Heart left ventricle (tissue), 16 donors: ENCODE measurements at regions not wholly inside any gene's neighbourhood (a gene's known extent, or its start where the extent isn't known, plus 50 kb on each side); places are given as distances from the start of the nearest gene placed in this dataset.

Experiments used
- ATAC-seq, 4 donors: fragments of 200-7000 bp; cut with Tn5 transposase; one replicate each; pipeline ENCODE4 v1.9.1; 2020 to 2022; ENCODE audit warnings: moderate library complexity in 4 of 4, mild to moderate bottlenecking in 3 of 4, moderate number of reproducible peaks in 1 of 4
- DNase-seq, 5 donors: peaks; one replicate each; pipeline ENCODE4 v3.0.0-alpha.2; 2020
- H3K27ac ChIP-seq, 12 donors: fragments of 200-600 bp; sonication (generic) in 4 of 12; one replicate each; pipeline versions ENCODE4 v1.5.0 to v1.8.0; 2016 to 2022; ENCODE audit warnings: mild to moderate bottlenecking in 2 of 12
- H3K27me3 ChIP-seq, 9 donors: fragments of 200-600 bp; sonication (generic) in 2 of 9; one replicate each; pipeline versions ENCODE4 v1.5.1 to v1.8.0; 2016 to 2022; ENCODE audit warnings: mild to moderate bottlenecking in 3 of 9
- H3K36me3 ChIP-seq, 9 donors: fragments of 200-600 bp; sonication (generic) in 2 of 9; one replicate each; pipeline versions ENCODE4 v1.5.0 to v1.8.0; 2018 to 2022; ENCODE audit warnings: mild to moderate bottlenecking in 2 of 9
- H3K4me1 ChIP-seq, 12 donors: fragments of 200-600 bp; sonication (generic) in 4 of 12; one replicate each; pipeline versions ENCODE4 v1.5.0 to v1.8.0; 2016 to 2022; ENCODE audit warnings: mild to moderate bottlenecking in 3 of 12
- H3K4me3 ChIP-seq, 12 donors: fragments of 200-600 bp; sonication (generic) in 4 of 12; one replicate each; pipeline versions ENCODE4 v1.5.0 to v1.8.0; 2017 to 2022; ENCODE audit warnings: mild to moderate bottlenecking in 9 of 12, moderate library complexity in 4 of 12
- H3K9me3 ChIP-seq, 12 donors: fragments of 200-600 bp; sonication (generic) in 4 of 12; one replicate each; pipeline versions ENCODE4 v1.5.0 to v1.8.0; 2016 to 2022; ENCODE audit warnings: mild to moderate bottlenecking in 1 of 12
- CTCF ChIP-seq, 12 donors: fragments of 200-600 bp; sonication (generic) in 4 of 12; IDR thresholded peaks; one replicate each; pipeline versions ENCODE4 v1.5.0 to v1.8.0; 2018 to 2022; ENCODE audit warnings: antibody characterized with exemption in 12 of 12, mild to moderate bottlenecking in 5 of 12
- POLR2A ChIP-seq, 2 donors: fragments of 450-650 bp; IDR thresholded peaks; one replicate each; pipeline ENCODE4 v1.6.1; 2017; ENCODE audit warnings: antibody characterized with exemption in 2 of 2, mild to moderate bottlenecking in 2 of 2, moderate library complexity in 2 of 2
- WGBS, 4 donors: extraction: QIAGEN DNeasy Blood & Tissue Kit in 2 of 4; methylation state at CpG; one replicate each; pipeline versions ENCODE4 v1.1.5 to v1.1.7; 2013 to 2018; 5-methylcytosine and 5-hydroxymethylcytosine counted together
- intact Hi-C, 10 donors: fragments of 100-400 bp; cut with DNase I; formaldehyde crosslinking; loops; one replicate each; pipeline versions ENCODE4 v1.11.1 to v1.14.2; 2022
- donor health status: ischemic (EF 13 %, LVEDD 7.1; RV severe dilation, severe dysfunction).
- donor health status: healthy with polysubstance abuse.
- donor health status: DM: no; HTN: yes; CAD: no.
- donor health status: DM: no; HTN: no; CAD: no.
- donor health status: ischemic (EF 25% LVEDD 6.9; RV normal size, moderate dysfunction).
- donor health status: ischemic (EF 25% LVEDD 5.7; RV mildly dilated, moderate dysfunction).
- donor health status: healthy.
- donor health status: DM: yes; HTN: yes; CAD: no.
- donor health status: ischemic (EF 35%, LVEDD 5.7; RV mildly dilated, moderate dysfunction).
- donor health status: nonischemic (EF 11% LVEDD 7.7; RV severe dilation, severe dysfunction).
- donor health status: DM: yes; HTN: yes; CAD: no.
- donor health status: PGD.
- donor health status: ischemic (EF 29% LVEDD 5.4; RV normal size, mild dysfunction).
- donor health status: nonischemic (EF 23%, LVEDD 6.1; RV moderate dilation, normal function).

GRCh38 chr1:239303289-239303688 is 83.1 kb upstream of the CHRM3 start:
- 90 to 96% (median 93%) methylated on average over 9 of the region's 9 CpGs for WGBS, 4 donors
- no peak for DNase-seq
- intact Hi-C loops, result loop anchor here in 1 of 10 donors (10.0 kb wide), 1 partner anchor 592 kb away; no protein-coding TSS in a partner anchor

GRCh38 chr1:239302696-239303095 is 83.7 kb upstream of the CHRM3 start:
- intact Hi-C loops, result loop anchor here in 1 of 10 donors (10.0 kb wide), 1 partner anchor 592 kb away; no protein-coding TSS in a partner anchor
- TF ChIP-seq CTCF (IDR thresholded peaks at IDR 0.05), result no peak
- no peak for TF ChIP-seq POLR2A (IDR thresholded peaks at IDR 0.05)
- 83 to 85% (median 84%) methylated on average over 3 of the region's 3 CpGs for WGBS, 4 donors
- no peak for DNase-seq
- Histone ChIP-seq H3K27me3 (no peaks in the 10 kb centered on the region), H3K27ac (no peak overlapping the region), H3K9me3 (no peaks in the 10 kb centered on the region), H3K36me3 (no peaks in the 10 kb centered on the region), H3K4me3 (no peak overlapping the region), H3K4me1 (no peaks in the 10 kb centered on the region)
- ATAC-seq, result no peak

More at GRCh38 chr1:239303289-239303688, 83.1 kb upstream of the CHRM3 start:
- no peak for ATAC-seq
- no peaks in the 10 kb centered on the region for H3K4me1 ChIP-seq
- H3K27ac ChIP-seq, result no peak overlapping the region
- no peaks in the 10 kb centered on the region for H3K27me3 ChIP-seq
- H3K4me3 ChIP-seq, result no peak overlapping the region
- H3K36me3 ChIP-seq, result no peaks in the 10 kb centered on the region
- H3K9me3 ChIP-seq, result no peaks in the 10 kb centered on the region
- TF ChIP-seq CTCF (IDR thresholded peaks at IDR 0.05) (no peak), POLR2A (IDR thresholded peaks at IDR 0.05) (no peak)

GRCh38 chr1:239301251-239301650 is 85.1 kb upstream of the CHRM3 start:
- Histone ChIP-seq H3K36me3 (no peaks in the 10 kb centered on the region), H3K27ac (no peak overlapping the region), H3K4me1 (no peaks in the 10 kb centered on the region), H3K4me3 (no peak overlapping the region), H3K27me3 (no peaks in the 10 kb centered on the region), H3K9me3 (no peaks in the 10 kb centered on the region)
- intact Hi-C loops, result loop anchor here in 1 of 10 donors (10.0 kb wide), 1 partner anchor 594 kb away; no protein-coding TSS in a partner anchor
- TF ChIP-seq CTCF (IDR thresholded peaks at IDR 0.05) (no peak), POLR2A (IDR thresholded peaks at IDR 0.05) (no peak)
- ATAC-seq, result no peak
- WGBS, 4 donors, result 82 to 92% (median 89%) methylated on average over 3 of the region's 3 CpGs
- DNase-seq, result no peak

- intact Hi-C loops, result no loop called here
- no peak overlapping the region for H3K4me3 ChIP-seq
- H3K27ac ChIP-seq, result no peak overlapping the region
- no peaks in the 10 kb centered on the region for H3K4me1 ChIP-seq
- no peaks in the 10 kb centered on the region for H3K9me3 ChIP-seq
- ATAC-seq (no peak), DNase-seq (no peak)
- 92 to 94% (median 93%) methylated on average over 7 of the region's 7 CpGs for WGBS, 4 donors
- H3K36me3 ChIP-seq, result no peaks in the 10 kb centered on the region
- no peak for TF ChIP-seq POLR2A (IDR thresholded peaks at IDR 0.05)
- TF ChIP-seq CTCF (IDR thresholded peaks at IDR 0.05), result no peak
- no peaks in the 10 kb centered on the region for H3K27me3 ChIP-seq
These were observed 88.5 kb upstream of the CHRM3 start for GRCh38 chr1:239297910-239298309.
